NCI-H82 treated with DMSO at 0.1 percent for 48 hours (cell line): ENCODE measurements at regions not wholly inside any gene's neighbourhood (a gene's known extent, or its start where the extent isn't known, plus 50 kb on each side); places are given as distances from the start of the nearest gene placed in this dataset.

Source experiments
- DNase-seq: peaks from one replicate; lab custom pipeline; 2025; ENCODE audit not compliant: unreplicated experiment; lab: John Stamatoyannopoulos, UW

DNA sequence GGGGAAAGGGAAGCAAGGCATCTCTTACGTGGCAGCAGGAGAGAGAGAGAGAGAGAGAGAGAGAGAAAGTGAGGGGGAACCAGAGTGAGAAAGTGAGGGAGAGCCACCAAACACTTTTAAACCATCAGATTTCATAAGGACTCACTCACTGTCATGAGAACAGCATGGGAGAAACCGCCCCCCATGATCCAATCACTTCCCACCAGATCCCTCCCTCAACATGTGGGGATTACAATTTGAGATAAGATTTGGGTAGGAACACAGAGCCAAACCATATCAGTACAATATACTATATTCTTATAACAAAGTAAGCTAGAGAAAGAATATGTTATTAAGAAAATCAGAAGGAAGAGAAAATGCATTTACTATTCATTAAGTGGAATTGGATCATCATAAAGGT, 53.7 kb upstream of the PLXNC1 start:
- DNase-seq: no peak

DNA sequence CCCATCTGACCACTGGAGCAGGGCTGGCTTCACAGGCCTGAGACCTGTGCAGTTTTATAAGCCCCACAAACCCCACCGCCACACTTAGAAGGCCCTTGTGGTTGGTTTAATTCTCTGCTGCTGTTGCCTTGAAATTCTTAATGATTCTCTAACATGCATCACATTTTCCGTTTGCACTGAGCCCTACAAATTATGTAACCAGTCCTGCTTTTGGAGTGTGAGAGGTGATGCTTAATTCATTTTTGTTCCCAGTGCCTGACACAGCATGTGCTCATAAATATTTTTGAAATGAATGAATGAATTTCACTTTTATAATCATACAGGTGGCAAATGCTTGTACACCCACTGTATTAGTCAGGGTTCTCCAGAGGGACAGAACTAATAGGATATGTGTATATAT, 52.8 kb upstream of the PLXNC1 start:
- no peak for DNase-seq

DNA sequence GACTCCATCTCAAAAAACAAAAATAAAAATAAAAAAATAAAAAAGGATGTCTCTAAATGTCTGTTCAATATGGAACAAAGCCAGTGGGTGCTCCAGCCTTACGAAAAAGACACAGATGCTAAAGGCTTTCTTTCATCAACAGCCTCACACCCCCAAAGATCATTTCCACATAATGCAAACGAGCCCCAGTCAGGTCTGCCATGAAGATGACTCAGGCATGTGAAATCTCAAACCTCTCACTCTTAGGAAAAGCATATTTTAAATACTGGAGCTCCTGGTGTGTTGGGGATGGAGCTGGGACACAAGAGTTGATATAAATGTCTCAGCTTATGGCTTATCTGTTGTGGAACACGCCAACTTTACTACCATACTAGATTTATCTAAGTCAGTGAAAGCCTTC, 49.9 kb upstream of the PLXNC1 start:
- DNase-seq: no peak
